COR-L47 (cell line): ENCODE measurements at regions not wholly inside any gene's neighbourhood (a gene's known extent, or its start where the extent isn't known, plus 50 kb on each side); places are given as distances from the start of the nearest gene placed in this dataset.
A peak's percentile ranks its signal among the peaks of the same experiment; 100 is the strongest.

Source experiments
- DNase-seq: peaks from one replicate; lab custom pipeline; 2025; lab: John Stamatoyannopoulos, UW

GRCh38 chr9:79015951-79016350, 555.8 kb upstream of the TLE4 start:
- peak; percentile 70 for DNase-seq

DNA sequence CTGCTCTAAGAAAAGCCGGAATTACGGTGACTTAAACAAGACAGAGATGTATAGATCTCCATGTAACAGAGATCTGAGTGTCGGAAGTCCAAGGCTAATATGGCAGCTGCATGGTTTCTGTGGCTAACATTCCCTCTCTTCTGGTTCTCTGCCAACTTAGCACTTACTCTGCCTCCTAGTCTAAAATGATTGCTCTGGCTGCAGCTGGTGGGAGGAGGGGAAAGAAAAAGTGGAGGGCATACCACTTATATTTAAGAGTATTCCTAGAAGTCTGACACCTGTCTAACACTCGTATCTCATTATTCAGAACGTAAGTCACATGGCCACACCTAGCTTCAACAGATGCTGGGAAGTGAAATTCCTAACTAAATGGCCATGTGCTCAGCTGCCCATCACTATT, 551.5 kb upstream of the TLE4 start:
- peak; percentile 16 for DNase-seq

DNA sequence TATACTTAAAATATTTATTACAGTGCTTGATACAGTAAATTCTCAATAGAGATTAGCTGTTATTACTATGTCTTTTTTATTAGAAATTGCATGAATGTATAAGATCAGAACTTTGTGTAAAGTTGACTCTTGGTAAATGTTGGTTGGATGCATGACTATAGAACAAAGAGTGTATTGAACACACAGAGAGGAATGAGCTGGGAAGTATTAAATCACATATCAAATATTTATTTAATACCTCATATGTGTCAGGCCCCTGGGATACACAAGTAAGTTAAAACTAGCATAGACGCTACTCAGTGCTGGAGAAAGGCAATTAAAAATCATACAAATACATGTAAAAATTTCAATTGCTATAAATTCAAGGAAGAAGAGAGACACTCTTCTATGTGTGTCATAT, 550.7 kb upstream of the TLE4 start:
- no peak for DNase-seq

GRCh38 chr9:79023134-79023580, 548.6 kb upstream of the TLE4 start:
- DNase-seq: no peak

- peak; percentile 21 for DNase-seq
Observed at GRCh38 chr9:79026316-79026715, 545.4 kb upstream of the TLE4 start.

- no peak for DNase-seq
Observed at GRCh38 chr9:79028101-79028500, 543.7 kb upstream of the TLE4 start.

DNA sequence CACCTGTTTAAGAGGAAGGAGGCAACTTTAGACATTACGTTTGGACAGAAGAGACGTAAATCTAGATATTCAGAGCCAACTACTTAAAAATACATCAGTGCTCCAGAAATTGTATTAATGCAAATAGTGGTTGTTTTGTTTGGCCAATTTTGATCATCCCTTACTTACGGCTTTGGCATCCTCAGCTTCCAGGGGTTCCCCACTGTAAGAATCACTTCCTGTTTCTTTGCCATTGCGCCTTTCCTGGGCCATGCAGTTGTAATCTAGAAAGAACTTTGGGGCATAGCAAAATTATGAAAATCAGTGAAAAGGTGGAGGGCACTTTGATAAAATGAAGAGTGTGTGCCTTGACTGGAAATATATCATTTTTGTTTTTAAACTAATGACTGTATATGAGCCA, 537.2 kb upstream of the TLE4 start:
- no peak for DNase-seq

DNA sequence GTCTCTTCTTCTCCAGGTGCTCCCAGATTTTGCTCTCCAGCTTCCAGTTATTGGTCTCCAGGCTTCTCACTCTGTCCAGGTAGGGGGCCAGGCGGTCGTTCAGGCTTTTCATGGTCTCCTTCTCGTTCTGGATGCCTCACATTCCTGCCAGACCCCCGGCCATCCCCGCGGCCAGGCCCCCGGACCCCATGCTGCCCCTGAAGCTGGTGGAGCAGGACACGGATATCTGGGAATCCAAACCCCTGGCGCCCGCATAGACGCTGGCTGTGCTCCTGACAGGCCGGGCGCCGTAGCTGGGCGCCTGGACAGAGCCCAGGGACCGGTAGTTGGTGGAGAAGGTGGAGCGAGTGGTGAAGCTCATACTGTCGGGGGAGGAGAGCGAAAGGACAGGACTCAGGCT, 534.4 kb upstream of the TLE4 start:
- no peak for DNase-seq

DNA sequence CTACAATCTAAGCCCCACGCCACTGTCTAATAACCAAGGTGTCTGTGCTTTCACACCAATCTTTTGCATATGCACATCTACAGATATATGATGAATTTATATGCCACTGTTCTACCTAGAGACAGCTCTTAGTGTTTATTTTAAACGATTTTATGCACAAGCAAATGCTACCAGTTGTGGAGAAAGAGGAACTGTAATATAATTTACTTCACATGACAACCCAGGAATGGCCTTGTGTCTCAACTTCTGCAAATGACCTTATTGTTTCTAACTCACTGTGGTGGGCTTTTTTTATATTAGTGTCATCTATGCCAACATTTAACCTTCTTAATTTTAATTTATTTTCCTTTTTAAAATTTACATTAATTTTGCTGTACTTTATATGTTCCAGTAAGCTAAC, 531.1 kb upstream of the TLE4 start:
- no peak for DNase-seq

DNA sequence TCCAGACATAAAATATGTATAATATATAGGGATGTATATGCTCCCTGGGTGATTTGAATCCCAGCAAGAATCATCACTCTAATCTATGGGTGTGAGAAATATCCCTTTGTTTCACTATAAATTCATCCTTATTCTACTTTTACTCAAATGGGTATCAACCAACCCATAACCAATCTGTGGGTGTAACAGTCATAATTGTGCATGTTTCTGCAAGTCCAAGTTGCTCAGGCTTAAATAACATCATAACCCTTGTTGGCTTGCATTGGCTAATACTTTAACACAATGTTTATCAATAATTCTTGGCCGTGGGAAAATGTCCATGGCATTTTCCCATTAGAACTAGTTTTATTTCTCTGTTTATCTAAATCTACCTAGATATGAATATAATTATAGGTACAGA, 530.5 kb upstream of the TLE4 start:
- DNase-seq: no peak

DNA sequence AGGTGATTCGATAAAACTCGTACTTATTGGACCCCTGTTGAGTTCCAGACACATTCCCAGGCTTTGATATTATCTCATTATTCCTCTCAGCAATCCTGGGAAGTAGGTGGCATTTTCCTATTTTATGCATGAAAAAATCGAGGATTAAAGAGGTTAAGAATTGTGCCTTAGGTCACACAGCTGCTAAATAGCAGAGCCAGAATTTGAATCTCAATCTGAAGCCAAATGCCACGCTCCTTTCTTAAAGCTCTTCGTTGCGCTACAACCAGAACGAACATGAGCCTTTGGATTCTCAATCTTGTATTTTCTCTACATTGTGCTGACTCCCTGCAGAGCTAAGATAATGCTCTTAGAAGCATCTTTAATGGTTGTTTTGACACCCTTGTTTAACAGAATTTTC, 527.8 kb upstream of the TLE4 start:
- no peak for DNase-seq

- DNase-seq: no peak
Observed at GRCh38 chr9:79046401-79046800, 525.4 kb upstream of the TLE4 start.

DNA sequence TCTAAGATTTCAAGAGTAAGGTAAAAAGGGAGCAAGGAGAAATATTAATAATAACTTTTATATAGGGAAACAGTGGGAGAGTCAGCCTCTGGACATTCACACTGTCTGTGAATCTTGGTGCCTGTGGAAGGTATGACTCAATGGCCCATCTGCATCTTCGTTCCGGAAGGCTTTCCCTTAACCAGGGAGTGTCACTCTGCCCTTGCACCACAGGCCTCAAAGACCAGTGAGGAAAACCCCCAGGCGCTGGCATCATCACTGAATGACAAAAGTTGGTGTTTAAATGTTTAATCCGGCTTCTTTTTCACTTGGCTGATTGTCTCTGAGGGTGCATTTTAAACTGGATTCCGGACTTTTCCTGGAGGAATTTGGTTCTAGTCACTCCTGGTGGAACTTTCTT, 522.4 kb upstream of the TLE4 start:
- DNase-seq: no peak

GRCh38 chr9:79053598-79053997, 518.2 kb upstream of the TLE4 start:
- no peak for DNase-seq

- no peak for DNase-seq
Observed at GRCh38 chr9:79054500-79054899, 517.3 kb upstream of the TLE4 start.

GRCh38 chr9:79056041-79056440, 515.7 kb upstream of the TLE4 start:
- no peak for DNase-seq

- DNase-seq: no peak
Observed at GRCh38 chr9:79057576-79057975, 514.2 kb upstream of the TLE4 start.

GRCh38 chr9:79060766-79061165, 511.0 kb upstream of the TLE4 start:
- DNase-seq: no peak

- no peak for DNase-seq
Observed at GRCh38 chr9:79061752-79062616, 509.8 kb upstream of the TLE4 start.

DNA sequence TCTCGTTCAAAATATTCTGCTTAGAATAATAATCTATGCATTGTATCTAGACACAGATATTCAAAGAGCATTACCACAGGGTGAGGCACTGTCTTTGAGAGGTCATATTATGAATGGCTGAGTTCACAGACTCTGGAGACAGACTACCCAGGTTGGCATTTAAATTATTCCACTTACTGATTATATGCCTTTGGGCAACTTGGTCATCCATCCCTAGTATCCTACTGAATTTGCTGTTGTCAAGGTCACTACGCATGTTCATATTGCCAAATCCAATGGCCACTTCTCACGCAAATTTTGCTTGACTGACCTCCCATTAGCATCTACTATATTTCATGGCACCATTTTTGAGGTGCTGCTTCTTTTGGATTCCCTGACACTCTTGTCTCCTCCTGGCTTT, 498.6 kb upstream of the TLE4 start:
- no peak for DNase-seq

DNA sequence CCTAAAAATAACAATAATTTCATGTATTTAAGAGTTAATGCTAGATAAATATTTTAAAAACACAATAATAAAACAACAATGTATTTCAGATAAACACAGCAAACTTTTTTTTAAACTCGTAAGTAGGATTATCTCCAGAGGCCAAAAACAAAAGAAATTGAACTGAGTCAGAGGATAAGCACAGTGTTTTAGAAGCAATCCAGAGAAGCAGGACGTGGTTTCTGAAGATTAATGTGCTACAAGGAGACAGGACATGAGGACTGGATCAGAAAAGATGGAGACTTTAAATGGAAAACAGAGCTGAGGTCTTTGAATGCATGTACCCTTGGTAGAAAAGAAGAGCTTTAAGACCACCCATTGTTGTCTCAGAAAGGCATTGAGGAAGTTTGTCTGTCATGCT, 491.2 kb upstream of the TLE4 start:
- no peak for DNase-seq

- no peak for DNase-seq
Observed at GRCh38 chr9:79083621-79084020, 488.1 kb upstream of the TLE4 start.

- no peak for DNase-seq
Observed at GRCh38 chr9:79087133-79087532, 484.6 kb upstream of the TLE4 start.

GRCh38 chr9:79089054-79089560, 482.7 kb upstream of the TLE4 start:
- DNase-seq: no peak
